ENCODE measurements at regions not wholly inside any gene's neighbourhood (a gene's known extent, or its start where the extent isn't known, plus 50 kb on each side); places are given as distances from the start of the nearest gene placed in this dataset.
"Not testable (repeated sequence)": the region's sequence is repeated elsewhere in the genome, so short reads cannot be mapped to it uniquely, and the experiment has no call there.

DNA sequence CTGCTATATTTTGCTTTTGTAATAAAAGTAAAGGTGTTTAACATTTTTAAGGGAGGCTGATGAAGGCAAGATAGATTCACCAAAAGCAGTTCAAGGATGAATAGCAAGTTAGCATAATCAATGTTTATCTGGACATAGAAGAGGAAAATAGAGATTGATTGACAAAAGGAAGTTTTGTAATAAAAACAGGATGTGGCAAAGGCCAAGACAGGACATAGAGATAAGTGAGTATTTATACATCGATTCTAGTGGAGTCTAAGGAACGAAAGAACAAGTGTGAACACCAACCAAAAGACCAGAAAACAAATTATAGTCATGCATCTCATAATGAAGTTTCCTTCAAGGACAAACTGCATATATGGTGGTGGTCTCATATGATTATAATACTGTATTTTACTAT is 123.8 kb downstream of the CCDC71L start:
- Histone ChIP-seq H3K27ac (no peak overlapping the region), H3K9ac (no peak overlapping the region), H4K20me1 (ENCODE audit: insufficient read depth) (no peaks in the 10 kb centered on the region), H2AFZ (ENCODE audit: low read depth) (no peak overlapping the region), H3K4me1 (ENCODE audit: low read depth, poor library complexity, severe bottlenecking) (no peaks in the 10 kb centered on the region), H3K4me2 (no peak overlapping the region), H3K79me2 (ENCODE audit: insufficient read depth, low read depth) (no peaks in the 10 kb centered on the region), H3K36me3 (ENCODE audit: insufficient read depth) (no peaks in the 10 kb centered on the region), H3K27me3 (ENCODE audit: insufficient read depth, low read depth) (no peaks in the 10 kb centered on the region), H3K4me3 (IDR thresholded peaks at IDR 0.05; ENCODE audit: insufficient read depth, low read depth, low read length) (no peak overlapping the region)
- TF ChIP-seq, protein P1, sequence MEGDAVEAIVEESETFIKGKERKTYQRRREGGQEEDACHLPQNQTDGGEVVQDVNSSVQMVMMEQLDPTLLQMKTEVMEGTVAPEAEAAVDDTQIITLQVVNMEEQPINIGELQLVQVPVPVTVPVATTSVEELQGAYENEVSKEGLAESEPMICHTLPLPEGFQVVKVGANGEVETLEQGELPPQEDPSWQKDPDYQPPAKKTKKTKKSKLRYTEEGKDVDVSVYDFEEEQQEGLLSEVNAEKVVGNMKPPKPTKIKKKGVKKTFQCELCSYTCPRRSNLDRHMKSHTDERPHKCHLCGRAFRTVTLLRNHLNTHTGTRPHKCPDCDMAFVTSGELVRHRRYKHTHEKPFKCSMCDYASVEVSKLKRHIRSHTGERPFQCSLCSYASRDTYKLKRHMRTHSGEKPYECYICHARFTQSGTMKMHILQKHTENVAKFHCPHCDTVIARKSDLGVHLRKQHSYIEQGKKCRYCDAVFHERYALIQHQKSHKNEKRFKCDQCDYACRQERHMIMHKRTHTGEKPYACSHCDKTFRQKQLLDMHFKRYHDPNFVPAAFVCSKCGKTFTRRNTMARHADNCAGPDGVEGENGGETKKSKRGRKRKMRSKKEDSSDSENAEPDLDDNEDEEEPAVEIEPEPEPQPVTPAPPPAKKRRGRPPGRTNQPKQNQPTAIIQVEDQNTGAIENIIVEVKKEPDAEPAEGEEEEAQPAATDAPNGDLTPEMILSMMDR (conservative IDR thresholded peaks at IDR 0.05; ENCODE audit: low read depth, low read length) = no peak

DNA sequence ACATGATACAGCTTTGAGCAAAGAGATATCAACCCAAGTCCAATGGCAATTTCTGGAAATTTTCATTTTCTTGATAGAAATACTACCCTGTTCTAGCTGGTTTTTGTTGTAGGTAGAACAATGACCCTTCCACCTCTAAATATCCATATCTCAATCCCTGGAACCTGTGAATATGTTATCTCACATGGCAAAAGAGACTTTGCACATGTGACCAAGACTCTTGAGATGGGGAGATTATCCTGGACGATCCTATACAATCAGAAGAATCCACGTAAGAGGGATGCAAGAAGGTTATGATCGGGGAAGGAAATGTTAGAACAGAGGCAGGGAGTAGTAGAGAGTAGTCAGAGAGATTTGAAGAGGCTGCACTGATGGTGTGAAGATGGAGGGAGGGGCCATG is 124.9 kb downstream of the CCDC71L start:
- Histone ChIP-seq H3K79me2 (ENCODE audit: insufficient read depth, low read depth) (no peaks in the 10 kb centered on the region), H4K20me1 (ENCODE audit: insufficient read depth) (no peaks in the 10 kb centered on the region), H3K4me2 (no peak overlapping the region), H3K36me3 (ENCODE audit: insufficient read depth) (no peaks in the 10 kb centered on the region), H3K27ac (no peak overlapping the region), H2AFZ (ENCODE audit: low read depth) (no peak overlapping the region), H3K27me3 (ENCODE audit: insufficient read depth, low read depth) (no peaks in the 10 kb centered on the region), H3K4me3 (IDR thresholded peaks at IDR 0.05; ENCODE audit: insufficient read depth, low read depth, low read length) (no peak overlapping the region), H3K9ac (no peak overlapping the region), H3K4me1 (ENCODE audit: low read depth, poor library complexity, severe bottlenecking) (no peaks in the 10 kb centered on the region)
- TF ChIP-seq, protein P1 (conservative IDR thresholded peaks at IDR 0.05; ENCODE audit: low read depth, low read length) = no peak

DNA sequence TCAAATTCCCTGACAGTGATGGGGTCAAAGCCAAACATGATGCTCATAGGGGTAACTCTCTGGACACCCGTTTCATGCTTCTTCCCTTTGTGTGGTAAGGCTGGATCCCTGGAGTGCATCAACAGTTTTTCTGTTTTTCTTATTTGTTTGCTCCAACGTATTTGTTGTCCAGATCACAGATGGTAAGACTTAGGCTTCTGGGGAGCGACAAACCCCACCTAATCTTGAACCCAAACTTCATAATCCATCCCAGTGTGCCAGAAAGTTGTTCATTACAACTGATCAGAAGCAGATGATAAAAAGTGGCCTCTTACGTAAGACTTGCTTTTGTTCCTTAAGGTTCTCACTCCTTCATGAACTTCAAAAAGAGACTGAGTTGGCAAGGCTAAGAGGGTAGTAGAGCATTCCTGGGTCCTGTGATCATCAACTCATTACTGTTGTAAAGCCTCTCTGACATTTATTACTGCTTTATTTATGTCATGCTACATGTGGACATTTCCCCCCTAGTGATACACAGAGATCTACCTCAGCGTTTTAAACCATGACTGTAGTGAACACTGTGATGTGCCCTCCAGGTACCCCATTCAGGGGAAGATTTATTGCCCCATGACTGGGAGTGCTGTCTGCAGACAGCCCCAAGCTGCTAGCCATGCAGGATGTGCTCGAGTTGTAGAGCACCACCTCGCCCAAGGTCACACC is 125.6 kb downstream of the CCDC71L start:
- Histone ChIP-seq H3K27ac (no peak overlapping the region), H3K4me3 (IDR thresholded peaks at IDR 0.05; ENCODE audit: insufficient read depth, low read depth, low read length) (no peak overlapping the region), H3K4me1 (ENCODE audit: low read depth, poor library complexity, severe bottlenecking) (no peaks in the 10 kb centered on the region), H3K4me2 (no peak overlapping the region), H3K79me2 (ENCODE audit: insufficient read depth, low read depth) (no peaks in the 10 kb centered on the region), H3K27me3 (ENCODE audit: insufficient read depth, low read depth) (no peaks in the 10 kb centered on the region), H2AFZ (ENCODE audit: low read depth) (no peak overlapping the region), H3K36me3 (ENCODE audit: insufficient read depth) (no peaks in the 10 kb centered on the region), H3K9ac (no peak overlapping the region), H4K20me1 (ENCODE audit: insufficient read depth) (no peaks in the 10 kb centered on the region)
- TF ChIP-seq, protein P1 (conservative IDR thresholded peaks at IDR 0.05; ENCODE audit: low read depth, low read length) = no peak

DNA sequence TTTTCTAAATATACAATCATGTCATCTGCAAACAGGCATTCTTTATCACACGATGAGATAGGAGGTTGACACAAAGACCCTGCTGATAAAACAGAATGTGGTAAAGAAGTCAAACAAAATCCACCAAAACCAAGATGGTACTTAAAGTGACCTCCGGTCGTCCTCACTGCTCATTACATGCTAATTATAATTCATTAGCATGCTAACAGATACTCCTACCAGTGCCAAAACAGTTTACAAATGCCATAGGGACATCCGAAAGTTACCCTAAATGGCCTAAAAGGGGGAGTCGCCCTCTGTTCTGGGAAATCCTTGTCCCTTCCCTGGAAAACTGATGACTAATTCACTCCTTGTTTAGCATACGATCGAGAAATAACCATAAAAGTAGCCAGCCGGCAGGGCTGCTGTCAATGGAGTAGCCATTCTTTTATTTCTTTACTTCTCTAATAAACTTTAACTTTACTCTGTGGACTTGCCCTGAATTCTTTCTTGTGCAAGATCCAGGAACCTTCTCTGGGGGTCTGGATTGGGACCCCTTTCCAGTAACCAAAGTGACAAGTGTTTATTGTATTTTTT is 126.6 kb downstream of the CCDC71L start:
- H3K36me3 ChIP-seq (ENCODE audit: insufficient read depth) = no peaks in the 10 kb centered on the region
- no peak overlapping the region for H3K4me3 ChIP-seq (IDR thresholded peaks at IDR 0.05; ENCODE audit: insufficient read depth, low read depth, low read length)
- H3K27me3 ChIP-seq (ENCODE audit: insufficient read depth, low read depth) = no peaks in the 10 kb centered on the region
- TF ChIP-seq, protein P1 (conservative IDR thresholded peaks at IDR 0.05; ENCODE audit: low read depth, low read length) = no peak
- H3K79me2 ChIP-seq (ENCODE audit: insufficient read depth, low read depth) = no peaks in the 10 kb centered on the region
- H2AFZ ChIP-seq (ENCODE audit: low read depth) = no peak overlapping the region
- H3K4me1 ChIP-seq (ENCODE audit: low read depth, poor library complexity, severe bottlenecking) = no peaks in the 10 kb centered on the region
- no peak overlapping the region for H3K27ac ChIP-seq
- no peak overlapping the region for H3K4me2 ChIP-seq
- H4K20me1 ChIP-seq (ENCODE audit: insufficient read depth) = no peaks in the 10 kb centered on the region
- H3K9ac ChIP-seq = no peak overlapping the region

DNA sequence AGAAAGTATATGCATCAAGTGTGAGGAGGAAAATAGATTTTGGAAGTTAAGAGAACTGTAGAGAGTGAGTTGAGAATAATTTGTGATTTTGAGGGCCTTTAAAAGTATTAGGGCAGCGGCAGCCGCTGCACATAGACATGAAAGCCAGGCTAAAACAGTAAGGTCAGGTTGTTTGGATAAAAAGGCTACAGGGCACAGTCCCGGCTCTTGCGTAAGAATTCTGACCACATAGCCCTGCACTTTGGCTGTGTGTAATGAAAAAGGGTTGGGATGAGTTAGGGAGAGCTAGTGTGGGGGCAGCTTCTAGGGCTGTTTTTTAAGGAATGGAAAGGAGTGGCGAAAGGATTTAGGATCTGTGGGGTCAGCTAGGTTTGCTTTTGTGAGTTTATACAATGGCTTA is 130.8 kb downstream of the CCDC71L start:
- H3K36me3 ChIP-seq (ENCODE audit: insufficient read depth); H3K4me2 ChIP-seq; H3K4me1 ChIP-seq (ENCODE audit: low read depth, poor library complexity, severe bottlenecking); H3K4me3 ChIP-seq (IDR thresholded peaks at IDR 0.05; ENCODE audit: insufficient read depth, low read depth, low read length); H3K27ac ChIP-seq; H4K20me1 ChIP-seq (ENCODE audit: insufficient read depth); H2AFZ ChIP-seq (ENCODE audit: low read depth); H3K79me2 ChIP-seq (ENCODE audit: insufficient read depth, low read depth); H3K27me3 ChIP-seq (ENCODE audit: insufficient read depth, low read depth); H3K9ac ChIP-seq: not testable (repeated sequence)

DNA sequence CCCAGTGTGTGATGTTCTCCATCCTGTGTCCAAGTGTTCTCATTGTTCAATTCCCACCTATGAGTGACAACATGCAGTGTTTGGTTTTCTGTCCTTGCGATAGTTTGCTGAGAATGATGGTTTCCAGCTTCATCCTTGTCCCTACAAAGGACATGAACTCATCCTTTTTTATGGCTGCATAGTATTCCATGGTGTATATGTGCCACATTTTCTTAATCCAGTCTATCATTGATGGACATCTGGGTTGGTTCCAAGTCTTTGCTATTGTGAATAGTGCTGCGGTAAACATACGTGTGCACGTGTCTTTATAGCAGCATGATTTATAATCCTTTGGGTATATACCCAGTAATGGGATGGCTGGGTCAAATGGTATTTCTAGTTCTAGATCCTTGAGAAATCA is 134.3 kb downstream of the CCDC71L start:
- not testable (repeated sequence) for H3K9ac ChIP-seq; H3K36me3 ChIP-seq (ENCODE audit: insufficient read depth); H4K20me1 ChIP-seq (ENCODE audit: insufficient read depth); H3K79me2 ChIP-seq (ENCODE audit: insufficient read depth, low read depth); H3K4me3 ChIP-seq (IDR thresholded peaks at IDR 0.05; ENCODE audit: insufficient read depth, low read depth, low read length); H3K27me3 ChIP-seq (ENCODE audit: insufficient read depth, low read depth); H2AFZ ChIP-seq (ENCODE audit: low read depth); H3K4me1 ChIP-seq (ENCODE audit: low read depth, poor library complexity, severe bottlenecking); H3K4me2 ChIP-seq; H3K27ac ChIP-seq
